ENCODE measurements at regions not wholly inside any gene's neighbourhood (a gene's known extent, or its start where the extent isn't known, plus 50 kb on each side); places are given as distances from the start of the nearest gene placed in this dataset.

DNA sequence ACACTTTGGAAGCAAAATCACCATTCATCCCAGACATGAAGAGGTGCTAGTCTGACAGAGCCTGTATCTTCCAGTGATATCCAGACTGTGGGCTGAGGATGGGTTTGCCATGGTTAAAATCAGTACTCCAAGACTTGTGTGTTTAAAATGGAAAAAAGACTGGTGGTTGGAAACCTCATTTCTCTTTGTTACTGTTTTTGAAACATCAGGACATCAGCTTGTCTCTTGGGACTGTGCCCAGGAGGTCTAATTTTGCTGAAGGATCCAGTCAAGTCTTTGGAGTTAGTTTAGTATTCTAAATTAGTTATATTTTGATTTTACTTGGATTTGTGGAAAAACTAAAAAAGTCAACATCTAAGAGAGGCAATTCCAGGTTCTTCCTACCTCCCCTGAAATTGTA is 578.4 kb downstream of the PLCL1 start:
- TF ChIP-seq, protein P1, sequence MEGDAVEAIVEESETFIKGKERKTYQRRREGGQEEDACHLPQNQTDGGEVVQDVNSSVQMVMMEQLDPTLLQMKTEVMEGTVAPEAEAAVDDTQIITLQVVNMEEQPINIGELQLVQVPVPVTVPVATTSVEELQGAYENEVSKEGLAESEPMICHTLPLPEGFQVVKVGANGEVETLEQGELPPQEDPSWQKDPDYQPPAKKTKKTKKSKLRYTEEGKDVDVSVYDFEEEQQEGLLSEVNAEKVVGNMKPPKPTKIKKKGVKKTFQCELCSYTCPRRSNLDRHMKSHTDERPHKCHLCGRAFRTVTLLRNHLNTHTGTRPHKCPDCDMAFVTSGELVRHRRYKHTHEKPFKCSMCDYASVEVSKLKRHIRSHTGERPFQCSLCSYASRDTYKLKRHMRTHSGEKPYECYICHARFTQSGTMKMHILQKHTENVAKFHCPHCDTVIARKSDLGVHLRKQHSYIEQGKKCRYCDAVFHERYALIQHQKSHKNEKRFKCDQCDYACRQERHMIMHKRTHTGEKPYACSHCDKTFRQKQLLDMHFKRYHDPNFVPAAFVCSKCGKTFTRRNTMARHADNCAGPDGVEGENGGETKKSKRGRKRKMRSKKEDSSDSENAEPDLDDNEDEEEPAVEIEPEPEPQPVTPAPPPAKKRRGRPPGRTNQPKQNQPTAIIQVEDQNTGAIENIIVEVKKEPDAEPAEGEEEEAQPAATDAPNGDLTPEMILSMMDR (conservative IDR thresholded peaks at IDR 0.05; ENCODE audit: low read depth, low read length) = no peak
- H3K4me3 ChIP-seq (ENCODE audit: low read length) = no peak overlapping the region
- DNase-seq (ENCODE audit: low read depth) = no peak

DNA sequence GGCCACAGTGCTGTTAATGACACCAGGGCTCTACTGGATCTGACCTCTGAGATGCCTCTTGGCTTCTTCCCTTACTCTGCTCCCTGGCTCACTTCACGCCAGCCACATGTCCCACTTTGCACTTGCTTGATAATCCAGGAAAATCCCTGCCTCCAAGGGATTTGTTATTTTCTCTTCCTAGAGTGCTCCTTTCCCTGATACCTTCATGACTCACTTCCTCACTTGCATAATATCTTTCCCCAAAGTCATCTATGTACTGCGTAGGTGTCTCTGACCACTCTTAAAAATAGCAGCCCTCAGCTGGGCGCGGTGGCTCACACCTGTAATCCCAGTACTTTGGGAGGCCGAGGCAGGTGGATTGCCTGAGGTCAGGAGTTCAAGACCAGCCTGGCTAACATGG is 572.3 kb downstream of the PLCL1 start:
- TF ChIP-seq, protein P1 (conservative IDR thresholded peaks at IDR 0.05; ENCODE audit: low read depth, low read length) = no peak
- H3K4me3 ChIP-seq (ENCODE audit: low read length) = no peak overlapping the region
- DNase-seq (ENCODE audit: low read depth) = no peak

DNA sequence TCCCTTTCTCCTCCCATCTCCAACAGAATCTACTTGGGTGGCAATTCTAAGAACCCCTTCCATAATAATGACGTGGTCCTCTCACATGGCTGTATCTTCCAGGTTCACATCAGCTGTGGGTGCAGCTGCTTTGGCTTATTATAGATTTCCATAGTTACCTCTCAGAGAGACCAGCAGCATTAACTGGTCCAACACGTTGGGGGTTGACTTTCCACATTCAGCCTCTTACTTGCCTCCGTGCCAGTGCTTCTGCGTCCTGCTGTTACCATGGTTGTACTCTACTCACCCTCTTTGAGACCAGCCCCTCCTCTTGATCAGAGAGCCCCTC is 570.7 kb downstream of the PLCL1 start:
- no peak overlapping the region for H3K4me3 ChIP-seq (ENCODE audit: low read length)
- DNase-seq (ENCODE audit: low read depth) = no peak
- TF ChIP-seq, protein P1 (conservative IDR thresholded peaks at IDR 0.05; ENCODE audit: low read depth, low read length) = no peak

DNA sequence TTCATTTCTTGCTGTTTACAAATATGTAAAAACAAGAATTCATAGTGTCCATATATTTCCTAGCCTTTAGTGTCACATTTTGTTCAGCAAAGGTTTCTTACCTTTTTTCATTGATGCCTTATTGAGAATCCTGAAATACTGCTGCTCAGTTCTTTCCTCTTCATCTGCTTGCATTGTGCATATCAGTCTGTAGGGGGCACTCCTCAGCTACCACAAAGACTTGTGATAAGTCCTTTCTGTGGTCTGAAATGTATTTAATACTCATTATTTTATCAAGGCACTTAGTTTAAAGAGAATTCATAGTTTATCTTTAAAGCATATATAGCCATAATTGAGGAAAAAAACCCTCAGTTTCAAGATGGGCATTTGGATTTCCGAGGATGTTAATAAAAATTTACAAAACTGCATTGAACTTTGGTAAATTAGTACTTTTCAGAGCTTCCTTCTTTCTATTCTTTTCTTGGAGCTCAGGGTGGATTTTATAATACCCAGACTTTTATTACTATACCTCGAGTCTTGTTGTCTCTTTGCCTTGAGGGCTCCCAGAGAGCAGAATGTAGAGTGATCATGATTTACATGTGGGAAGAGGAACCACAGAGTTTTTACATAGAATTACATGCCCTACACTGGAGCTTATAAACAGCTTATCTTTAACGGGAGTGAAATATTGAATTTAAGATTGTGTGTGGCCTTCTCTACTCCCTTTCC is 570.1 kb downstream of the PLCL1 start:
- no peak overlapping the region for H3K4me3 ChIP-seq (ENCODE audit: low read length)
- DNase-seq (ENCODE audit: low read depth) = peak; percentile 23
- TF ChIP-seq, protein P1 (conservative IDR thresholded peaks at IDR 0.05; ENCODE audit: low read depth, low read length) = peak; percentile 91

DNA sequence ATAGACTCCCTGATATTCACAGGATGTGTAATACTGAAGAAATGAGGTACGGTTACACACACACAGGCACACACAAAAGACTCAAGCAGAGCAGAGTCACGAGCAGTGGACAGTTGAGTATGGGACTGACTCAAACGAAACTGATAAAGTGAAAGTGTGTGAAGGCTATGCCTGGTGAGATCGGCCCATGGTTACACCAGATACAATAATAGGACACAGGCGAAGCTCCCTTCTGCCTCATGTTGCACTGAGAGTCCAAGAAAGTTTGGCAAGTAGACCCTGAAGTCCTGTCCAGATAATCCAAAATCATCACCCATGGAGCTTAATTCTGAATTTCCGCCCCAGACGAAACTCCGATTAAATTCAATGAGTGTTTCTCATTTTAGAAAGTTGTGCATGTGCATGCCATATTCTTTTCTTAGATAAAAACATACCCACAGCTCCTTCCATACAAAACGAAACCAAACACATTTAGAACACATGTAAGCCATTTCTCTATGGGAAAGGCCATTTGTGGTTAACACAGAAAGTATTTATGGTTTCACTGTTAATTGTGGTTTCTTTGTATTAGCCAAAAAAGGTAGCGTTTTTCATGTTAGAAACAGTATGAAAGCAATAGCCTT is 567.6 kb downstream of the PLCL1 start:
- TF ChIP-seq, protein P1 (conservative IDR thresholded peaks at IDR 0.05; ENCODE audit: low read depth, low read length) = no peak
- no peak for DNase-seq (ENCODE audit: low read depth)
- H3K4me3 ChIP-seq (ENCODE audit: low read length) = no peak overlapping the region

DNA sequence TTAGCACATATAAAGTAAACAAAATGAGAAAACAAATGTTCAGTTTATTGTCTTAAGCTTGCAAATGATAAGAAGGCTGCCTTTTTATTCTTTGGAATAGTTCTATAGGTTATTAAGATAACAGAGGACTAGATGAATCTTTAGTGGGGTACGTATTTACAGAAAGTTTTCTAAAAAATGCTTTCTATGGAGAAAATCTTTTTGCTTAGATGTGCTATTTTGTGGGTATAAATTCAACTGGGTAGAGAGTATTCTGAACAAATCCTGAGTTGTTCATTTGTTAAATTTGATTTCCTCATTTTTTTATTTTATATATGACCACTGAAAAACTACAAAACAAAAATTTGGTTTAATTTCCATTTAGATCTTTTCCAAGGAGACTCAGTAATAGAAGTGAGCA is 566.9 kb downstream of the PLCL1 start:
- no peak overlapping the region for H3K4me3 ChIP-seq (ENCODE audit: low read length)
- TF ChIP-seq, protein P1 (conservative IDR thresholded peaks at IDR 0.05; ENCODE audit: low read depth, low read length) = no peak
- no peak for DNase-seq (ENCODE audit: low read depth)

DNA sequence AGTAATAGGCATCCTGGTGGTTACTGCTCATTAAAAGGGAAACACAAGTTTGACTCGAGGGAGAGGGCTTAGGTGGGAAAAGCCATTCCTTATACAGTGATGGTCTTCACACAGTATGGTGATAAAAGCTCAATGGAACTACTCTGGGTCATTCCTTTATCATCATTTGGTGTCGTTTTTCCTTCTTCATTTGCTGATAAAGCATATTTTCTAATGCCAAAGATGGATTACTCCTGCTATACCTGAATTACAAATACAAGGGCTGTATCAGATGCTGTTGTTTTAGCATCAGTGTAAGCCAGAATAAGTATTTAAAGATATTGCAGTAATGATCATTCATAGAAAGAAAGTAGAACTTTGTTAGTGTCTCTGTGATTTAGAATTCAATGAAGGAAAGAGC is 563.7 kb downstream of the PLCL1 start:
- no peak for DNase-seq (ENCODE audit: low read depth)
- TF ChIP-seq, protein P1 (conservative IDR thresholded peaks at IDR 0.05; ENCODE audit: low read depth, low read length) = no peak
- no peak overlapping the region for H3K4me3 ChIP-seq (ENCODE audit: low read length)

All from retinal pigment epithelial cell (primary cell).